HG03432 (cell line): ENCODE measurements at regions not wholly inside any gene's neighbourhood (a gene's known extent, or its start where the extent isn't known, plus 50 kb on each side); places are given as distances from the start of the nearest gene placed in this dataset.

Experiments
- ATAC-seq: cut with Tn5 transposase; IDR thresholded peaks from one replicate; pipeline ENCODE4 v1.9.1; 2021; ENCODE audit warnings: mild to moderate bottlenecking, moderate library complexity; ENCODE audit not compliant: unreplicated experiment

DNA sequence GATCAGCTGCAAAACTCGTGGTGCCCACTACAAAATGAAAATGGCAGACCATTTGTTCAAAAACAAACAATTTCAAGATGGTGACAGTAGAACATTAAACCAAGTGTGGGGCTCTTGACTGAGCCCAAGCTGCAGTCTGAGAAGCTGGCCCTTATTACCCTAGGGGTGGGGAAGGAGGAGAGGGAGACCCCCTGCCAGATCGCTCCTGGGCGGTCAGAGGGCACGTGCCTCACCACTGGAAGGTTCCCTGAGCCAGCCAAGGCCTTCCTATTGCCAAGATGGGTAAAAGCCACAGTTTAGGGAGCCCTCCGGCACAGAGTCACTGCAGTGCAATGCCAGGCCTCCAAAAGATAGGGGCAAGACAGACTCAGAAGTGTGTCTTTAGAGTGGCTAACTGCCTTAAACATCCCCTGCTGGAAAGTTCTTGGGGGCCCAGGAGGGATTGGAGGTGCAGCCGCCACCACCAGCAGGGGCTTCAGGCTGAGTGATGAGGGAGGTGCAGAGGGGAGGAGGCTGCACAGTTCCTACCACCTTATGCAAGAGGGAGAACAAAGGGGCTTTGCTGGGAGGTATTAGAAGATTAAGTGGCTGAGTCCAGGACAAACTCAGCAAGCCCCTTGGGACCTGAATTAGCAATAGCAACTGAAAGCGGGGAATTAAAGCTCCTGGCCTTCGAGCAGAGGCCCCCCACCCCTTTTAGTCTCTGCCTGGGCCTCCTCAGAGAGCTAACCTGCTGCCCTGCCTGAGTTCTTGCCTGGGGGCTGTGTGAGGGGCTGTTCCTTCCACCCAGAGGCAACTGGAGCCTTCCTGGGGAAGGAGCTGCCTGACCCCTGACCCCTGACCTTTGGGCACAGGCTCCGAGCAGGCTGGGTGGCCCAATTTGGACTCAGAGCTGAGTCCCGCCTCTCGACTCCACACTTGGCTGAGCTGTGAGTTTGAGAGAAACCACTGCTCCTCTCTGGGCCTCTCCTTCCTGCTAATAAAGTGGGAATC lies 88.4 kb downstream of the VEGFA start:
- ATAC-seq: no peak

DNA sequence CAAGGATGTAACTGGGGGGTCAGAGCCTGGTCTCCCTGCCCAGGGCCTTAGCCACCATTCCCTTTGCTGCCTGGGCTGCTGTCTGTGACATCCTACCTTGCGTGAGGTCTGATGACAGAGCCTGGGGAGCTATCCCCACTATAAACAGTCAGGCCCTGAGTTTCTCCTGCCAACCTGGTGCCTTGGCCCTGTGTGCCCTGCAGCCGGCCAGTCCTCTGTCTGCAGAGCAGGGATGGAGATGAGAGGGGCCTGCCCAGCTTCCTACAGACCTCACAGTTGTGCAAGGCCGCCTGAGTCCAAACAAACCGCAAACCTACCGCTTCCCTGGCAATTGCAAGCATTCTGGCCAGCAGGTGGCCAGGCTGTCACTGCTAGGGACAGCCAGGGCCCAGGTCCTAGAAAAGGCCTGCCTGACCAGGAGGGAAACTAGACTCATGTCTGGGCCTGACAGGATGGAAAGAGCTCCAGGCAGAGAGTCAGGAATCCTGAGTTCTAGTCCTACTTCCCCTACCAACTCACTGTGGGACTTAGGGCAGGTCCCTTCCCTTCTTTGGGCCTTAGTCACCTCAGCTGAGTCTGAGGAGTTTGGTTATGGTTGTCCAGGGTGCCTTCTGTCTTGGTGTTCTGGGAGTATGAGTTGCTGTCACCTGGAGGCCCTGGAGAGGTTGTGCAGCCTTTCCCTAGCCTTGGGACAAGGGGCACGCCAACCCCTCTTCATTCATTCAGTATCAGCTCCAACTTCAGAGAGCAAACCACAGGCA lies 86.2 kb downstream of the VEGFA start:
- ATAC-seq: no peak

DNA sequence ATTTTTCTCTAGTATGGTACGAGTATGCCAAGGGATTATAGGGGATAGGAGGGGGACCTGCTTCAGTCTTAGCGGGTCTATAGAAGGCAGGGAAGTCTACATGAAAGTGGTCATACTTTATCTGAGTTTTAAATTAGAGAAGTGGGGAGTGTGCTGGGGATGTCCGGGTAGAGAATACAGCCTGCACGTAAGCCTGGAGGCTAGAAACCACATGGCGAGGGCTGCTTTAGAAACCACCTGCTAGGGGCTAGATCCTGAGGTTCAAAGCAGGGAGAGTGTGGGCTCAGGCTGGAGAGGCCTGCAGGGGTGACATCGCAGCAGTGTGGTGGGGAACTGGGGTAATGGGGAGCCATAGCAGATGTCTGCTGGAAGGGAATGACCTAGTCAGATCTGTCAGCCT lies 85.2 kb downstream of the VEGFA start:
- no peak for ATAC-seq

DNA sequence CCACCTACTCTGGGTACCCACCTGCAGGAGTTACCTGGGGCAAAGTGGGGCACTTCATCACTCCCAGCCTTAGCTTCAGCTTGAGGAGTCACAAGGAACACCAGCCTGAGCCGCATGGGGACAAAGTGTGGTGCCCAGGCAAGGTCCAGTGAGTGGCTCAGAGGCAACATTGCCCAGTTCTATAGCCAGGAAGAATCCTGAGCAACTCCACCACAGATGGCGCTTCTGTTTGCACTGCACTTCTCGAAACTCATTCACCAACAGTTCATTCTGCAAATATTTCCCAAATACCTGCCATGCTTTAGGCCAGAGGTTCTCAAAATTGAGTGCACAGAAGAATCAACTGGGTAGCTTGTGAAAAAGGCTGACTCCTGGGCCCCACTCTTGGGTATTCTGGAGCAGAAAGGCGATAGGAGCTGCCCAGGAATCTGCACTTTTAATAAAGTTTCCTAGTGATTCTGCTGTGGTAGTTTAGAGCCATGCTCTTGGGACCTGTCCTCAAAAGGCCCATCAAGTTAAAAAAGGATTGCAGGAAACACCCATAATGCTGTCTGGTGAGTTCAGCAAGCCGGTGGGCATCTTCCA lies 83.1 kb downstream of the VEGFA start:
- no peak for ATAC-seq

DNA sequence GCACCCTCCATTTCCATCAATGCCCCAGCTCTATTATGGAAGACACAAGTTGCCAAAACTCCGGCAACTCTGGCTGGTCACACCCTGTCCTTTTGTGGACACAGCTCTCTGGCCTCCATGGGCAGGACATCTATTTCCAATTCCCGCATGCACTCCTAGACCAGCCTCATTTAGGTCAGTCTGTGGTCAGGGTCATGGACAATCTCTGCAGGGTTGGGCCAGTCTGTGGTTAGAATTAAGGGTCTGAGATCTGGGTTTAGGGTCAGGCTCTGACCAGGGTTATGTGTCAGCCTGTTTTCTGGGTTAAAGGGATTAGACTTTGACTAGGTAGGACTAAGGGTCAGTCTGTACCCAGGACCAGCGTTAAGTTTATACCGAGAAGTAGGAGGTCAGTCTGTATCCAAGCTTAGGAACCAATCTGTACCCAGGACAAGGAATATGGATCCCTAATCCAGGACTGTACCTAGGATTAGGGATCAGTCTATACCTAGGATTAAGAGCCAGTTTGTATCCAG lies 82.4 kb downstream of the VEGFA start:
- ATAC-seq: no peak

DNA sequence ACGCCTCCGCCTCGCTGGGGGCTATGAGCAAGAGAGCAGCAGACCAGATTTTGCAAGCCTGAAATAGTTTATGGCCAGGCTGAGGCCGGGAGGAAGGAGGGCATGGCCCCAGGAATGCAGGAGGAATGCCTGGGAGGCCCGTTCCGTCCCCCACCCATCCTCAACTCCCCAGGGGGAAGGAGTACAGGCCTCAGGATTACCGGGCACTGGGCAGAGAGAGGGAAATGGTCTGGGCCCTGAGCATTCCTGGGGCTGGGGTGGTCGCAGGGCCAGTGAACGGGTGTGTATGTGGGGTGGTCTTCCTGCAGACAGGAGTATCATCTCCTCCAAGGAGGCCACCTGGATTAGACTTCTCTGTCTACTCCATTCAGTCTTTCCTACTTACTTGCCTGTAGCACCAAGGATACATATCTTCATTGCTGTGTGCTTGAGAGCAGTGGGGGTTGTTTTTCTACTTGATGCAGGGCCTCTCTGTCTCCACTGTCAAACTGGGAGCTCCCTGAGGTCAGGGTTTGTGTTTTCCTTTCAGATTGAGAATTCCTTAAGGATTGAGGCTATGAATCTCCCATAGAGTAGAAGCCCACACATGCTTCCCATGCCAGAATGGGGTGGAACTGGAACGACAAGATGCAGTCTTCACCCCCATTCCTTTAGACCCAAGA lies 81.3 kb downstream of the VEGFA start:
- no peak for ATAC-seq

DNA sequence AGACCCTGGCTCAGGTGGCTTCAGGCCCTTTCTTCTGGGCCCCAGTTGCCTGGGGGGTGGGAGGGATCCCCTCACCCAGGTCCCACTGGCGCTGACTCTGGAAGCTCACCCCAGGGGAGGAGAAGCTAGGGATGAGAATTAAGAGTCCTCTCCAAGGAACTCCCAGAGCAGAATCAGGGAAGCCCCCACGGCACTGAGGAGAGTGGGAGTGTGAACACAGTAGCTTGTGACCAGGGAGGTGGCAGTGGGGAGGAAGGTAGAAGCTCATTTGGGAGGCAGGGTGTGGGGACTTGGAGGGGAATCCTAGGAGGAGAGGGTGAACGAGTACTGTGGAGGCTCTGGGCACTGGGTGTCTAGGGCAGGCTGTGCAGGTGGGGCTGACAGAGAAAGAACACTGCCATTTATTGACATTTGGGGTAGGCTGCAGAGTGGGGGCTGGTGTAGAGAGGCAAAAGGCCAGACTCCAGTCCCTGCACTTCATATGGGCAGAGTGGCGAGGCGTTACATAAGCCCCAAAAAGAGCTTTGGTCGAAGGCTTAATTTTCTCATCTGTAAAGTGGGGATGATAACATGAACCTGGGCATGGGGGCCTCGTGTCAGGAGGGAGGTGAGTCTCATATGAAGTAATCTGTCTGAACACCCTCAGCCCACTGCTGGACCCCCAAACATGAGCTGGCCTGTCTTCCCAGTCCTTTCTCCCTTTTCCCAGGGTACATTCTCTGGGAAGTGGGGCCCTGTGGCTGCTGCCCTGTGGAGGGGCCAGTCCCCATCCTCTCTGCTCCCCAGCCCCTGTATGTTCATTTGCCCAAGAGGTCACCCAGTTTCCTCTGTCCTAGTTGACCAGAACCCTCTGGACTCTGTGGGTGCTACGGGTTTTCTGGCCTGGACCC lies 80.5 kb downstream of the VEGFA start:
- no peak for ATAC-seq

DNA sequence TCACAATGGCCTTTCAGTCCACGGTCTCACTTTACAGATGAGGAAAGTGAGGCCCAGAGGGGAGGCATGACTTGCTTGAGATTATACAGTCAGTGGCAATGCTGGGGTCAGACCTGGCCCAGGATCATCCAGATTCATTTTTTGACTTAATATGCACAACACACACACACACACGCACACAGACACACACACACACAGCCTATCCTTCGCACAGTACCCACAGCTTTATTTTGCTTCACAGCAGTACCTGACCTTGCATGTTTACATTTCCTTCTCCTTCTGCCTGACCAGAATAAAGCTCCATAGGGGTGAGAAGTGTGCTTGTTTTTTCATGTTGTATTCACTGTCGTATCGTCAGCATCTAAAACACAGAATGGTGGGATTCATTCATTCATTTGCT lies 79.8 kb downstream of the VEGFA start:
- no peak for ATAC-seq

DNA sequence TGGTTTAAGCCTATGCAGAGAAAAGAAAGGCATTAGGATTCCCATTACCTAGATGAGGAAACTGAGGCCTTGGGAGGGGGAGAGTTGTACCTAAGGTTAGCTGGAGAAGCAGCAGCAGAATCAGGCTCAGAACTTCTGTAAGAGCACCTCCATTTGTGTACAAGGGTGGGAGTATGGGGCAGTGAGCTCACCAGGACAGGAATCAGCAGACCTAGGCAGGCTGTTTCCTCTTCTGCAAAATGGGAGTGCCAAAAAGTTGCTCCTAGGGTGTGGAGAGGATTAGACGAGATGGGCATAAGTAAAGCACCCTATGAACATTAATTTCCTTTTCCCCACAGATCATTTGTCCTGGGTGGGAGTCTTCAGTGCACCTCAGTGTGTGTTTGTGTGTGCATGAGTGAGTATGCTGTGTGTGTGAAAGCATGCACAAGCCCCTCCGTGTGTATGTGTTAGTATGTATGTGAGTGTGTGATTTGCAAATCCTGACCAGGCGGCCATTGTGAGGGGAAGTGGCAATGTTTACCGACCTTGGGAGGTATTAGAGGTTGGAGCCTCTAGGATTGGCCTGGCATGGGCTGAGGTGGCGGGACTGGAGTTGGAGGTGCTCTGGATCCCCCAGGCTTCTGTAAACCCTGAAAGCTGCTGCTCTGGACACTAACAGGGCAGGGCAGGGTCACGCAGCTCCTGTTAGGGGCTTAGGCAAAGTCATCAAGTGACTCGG lies 78.8 kb downstream of the VEGFA start:
- no peak for ATAC-seq

DNA sequence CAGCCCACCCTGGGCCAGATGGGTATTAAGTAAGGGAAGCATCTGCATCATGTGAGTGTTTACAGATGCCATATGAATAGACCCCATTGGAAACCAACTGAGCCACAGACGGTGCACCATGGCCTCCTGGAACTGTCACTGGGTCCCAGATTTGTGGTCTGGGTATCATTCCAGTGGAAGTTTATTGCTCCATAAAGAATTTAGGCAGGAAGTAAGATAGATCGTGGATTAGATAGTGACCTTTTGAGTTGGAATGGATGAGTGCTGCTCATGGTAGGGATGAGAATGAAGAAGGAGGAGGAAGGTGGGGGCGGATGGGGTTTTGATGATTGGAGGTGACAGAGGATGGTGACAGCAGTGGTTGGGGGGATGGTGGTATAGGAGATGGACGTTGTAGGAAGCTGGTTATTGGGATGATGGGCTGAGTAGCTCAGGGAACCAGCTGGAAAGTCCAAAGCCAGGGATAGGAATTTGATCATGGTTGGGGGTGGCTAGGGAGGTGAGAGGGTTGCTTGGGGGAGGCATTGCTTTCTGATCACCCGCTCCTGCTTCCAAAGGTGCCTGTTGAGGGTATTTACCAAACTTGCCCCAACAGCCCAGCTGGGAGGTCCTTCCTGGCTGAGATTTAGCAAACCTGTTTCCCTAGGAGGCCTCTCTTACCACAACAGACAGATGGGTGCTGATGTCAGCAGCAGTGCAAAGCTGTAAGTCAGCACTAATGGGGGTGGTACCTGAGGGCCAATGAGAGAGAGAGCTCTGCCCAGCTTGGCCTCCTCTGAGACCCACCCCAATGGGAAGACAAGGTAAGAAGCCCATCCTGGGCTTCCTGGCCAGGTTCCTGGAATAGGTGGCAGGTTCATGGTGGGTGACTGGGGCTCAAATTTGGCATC lies 78.0 kb downstream of the VEGFA start:
- ATAC-seq: no peak

DNA sequence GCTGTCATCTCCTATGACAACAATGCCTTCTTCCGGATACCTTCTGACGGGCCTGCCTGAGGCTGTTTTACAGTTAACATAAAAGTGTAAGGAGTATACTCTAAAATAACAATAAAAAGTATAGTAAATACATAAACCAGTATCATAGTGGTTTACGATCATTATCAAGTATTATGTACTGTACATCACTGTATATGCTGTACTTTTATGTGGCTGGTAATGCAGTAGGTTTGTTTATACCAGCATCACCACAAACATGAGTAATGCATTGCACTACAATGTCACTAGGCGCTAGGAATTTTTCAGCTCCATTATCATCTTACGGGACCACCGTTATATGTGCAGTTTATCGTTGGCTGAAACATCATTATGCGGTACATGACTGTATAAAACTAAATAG lies 76.5 kb downstream of the VEGFA start:
- ATAC-seq: no peak

DNA sequence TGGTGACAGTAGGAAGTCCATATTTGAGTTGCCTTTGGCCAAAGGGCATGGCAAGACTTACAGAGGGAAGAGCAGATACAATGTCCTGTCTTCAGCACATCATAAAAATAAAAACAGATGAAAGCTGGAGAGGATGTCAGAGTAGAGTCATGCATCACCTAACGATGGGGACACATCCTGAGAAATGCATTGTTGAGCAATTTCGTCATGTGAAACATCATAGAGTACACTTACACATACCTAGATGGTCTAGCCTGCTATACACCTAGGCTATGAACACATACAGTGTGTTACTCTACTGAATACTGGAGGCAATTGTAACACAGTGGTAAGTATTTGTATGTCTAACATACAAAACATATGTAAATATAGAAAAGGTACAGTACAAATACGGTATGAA lies 75.6 kb downstream of the VEGFA start:
- ATAC-seq: no peak

DNA sequence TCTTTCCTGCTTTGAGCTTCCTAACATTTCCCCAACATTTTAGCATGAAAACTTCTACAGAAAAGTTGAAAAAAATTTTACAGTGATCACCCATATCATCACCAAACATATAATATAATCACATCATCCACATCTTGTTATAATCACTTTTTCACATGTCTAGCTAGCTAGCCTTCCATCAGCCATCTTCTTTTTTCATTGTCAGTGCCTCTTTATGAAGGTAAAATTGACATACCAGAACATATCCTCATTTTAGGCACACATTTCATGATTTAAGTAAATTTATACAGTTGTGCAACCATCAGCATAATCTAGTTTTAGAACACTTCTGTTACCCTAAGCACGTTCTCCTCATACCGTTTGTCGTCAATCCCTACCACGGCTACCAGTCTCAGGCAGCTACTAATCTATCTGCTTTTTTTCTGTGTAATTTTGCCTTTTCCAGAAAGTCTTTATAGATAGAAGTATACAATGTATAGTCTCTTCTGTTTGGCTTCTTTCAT lies 73.7 kb downstream of the VEGFA start:
- ATAC-seq: no peak

DNA sequence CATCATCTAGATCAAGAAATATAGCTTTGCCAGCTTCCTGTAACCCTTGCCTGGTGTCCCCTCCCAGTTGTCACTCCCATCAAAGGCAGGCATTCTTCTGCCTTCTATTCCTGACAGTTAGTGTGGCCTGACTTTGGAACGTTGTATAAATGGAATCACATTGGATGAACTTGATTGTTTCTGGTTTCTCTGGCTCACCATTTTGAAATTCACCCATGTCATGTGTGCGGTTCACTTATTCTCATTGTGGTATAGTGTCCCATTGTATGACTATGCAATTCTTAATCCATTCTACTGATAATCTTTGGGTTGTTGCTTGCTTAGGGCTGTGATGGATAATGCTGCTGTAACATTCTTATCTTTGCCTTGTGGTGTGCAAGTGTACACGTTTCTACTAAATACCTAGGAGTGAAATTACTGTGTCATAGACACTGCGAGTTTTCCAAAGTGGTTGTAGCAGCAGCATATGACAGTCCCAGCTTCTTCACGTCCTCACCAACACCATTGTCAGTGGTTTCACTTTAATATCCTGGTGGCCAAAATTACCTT lies 73.2 kb downstream of the VEGFA start:
- ATAC-seq: no peak

DNA sequence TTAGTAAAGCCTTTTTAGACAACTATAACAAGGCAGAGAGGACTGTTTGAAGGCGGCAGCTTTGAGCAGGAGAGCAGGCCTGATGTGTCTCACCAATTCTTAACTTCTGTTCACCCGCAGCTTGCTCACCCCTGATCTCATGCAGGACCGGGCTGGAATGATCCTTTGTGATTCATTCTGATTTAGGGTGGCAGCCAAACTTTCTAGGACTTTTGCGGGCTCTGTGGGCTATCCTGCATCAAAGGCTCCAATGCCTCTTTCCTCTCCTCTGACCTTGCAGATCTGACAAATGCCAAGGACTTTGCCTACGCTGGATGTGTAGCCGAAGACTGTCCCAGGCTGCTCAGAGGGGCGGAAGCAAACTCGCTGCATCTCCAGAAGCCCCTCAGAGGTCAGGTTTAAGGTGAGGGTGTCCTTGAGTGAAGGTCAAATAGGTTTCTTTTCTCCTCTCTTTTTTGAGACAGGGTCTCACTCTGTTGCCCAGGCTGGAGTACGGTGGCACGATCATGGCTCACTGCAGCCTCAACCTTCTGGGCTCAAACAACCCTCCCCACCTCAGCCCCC lies 72.3 kb downstream of the VEGFA start:
- ATAC-seq: no peak

DNA sequence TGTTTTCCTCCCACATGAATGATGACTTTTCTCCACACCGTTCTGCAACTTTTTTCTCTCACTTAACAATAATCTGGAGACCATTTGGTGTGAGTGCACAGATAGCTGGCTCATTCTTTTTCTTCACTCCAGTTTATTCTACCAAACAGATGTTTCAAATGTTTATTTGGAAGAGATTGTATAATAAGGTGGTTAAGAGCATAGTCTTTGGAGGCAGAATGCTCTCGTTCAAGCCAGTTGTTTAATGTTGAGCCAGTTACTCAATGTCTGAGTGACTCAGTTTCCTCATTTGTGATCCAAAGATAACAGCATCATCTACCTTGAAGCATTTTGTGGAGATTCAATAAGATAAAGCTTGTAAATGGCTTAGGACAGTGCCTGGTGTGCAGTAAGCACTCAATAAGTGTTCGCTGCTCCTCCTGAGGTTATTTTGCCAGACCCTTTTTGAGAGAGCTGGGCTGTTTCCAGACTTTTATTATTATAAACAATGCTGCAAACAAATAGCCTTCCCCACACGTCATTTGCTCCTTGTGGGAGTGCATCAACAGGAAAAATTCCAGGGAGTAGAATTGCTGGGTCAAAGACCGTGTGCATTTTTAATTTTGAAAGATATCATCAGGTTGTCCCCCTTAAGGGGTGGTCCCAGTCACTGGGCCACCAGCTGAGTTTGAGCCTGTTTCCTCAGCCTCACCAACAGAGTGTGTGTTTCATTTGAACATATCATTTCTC lies 70.6 kb downstream of the VEGFA start:
- no peak for ATAC-seq
